HepG2 (cell line): ENCODE measurements at regions not wholly inside any gene's neighbourhood (a gene's known extent, or its start where the extent isn't known, plus 50 kb on each side); places are given as distances from the start of the nearest gene placed in this dataset.

Experiments used
- ATAC-seq: fragments of 200-7000 bp; cut with Tn5 transposase; 3 replicates; pipeline ENCODE4 v1.9.1; 2020; ENCODE audit warnings: mild to moderate bottlenecking, moderate library complexity
- BruUV-seq: library from RNA; stranded (reverse); fragments of 400-500 nt; replicated peaks from 2 replicates; lab custom pipeline; 2021; lab: Mats Ljungman, UMichigan
- CTCF ChIA-PET: fragments of 300-600 bp; formaldehyde crosslinking; extraction: SDS; loops from one replicate; lab custom pipeline; 2021; ENCODE audit warnings: low total read pairs, inconsistent platforms, low intra/inter-chr PET ratio; lab: Yijun Ruan, JAX
- POLR2A ChIA-PET: fragments of 350-600 bp; sonication (Branson Sonifier 250); formaldehyde crosslinking; loops from one replicate; lab custom pipeline; 2020; ENCODE audit warnings: antibody characterized with exemption, inconsistent platforms; lab: Yijun Ruan, JAX
- DNase-seq: peaks from one replicate; pipeline ENCODE4 v3.0.0-alpha.2; 2015; ENCODE audit warnings: low spot score
- FAIRE-seq: peaks from 3 replicates; lab custom pipeline; 2011; peaks lifted over from hg19 to GRCh38; lab: Jason Lieb, UNC
- H2AFZ ChIP-seq: one replicate; pipeline ENCODE4 v1.6.1; 2011; ENCODE audit warnings: low read length, inconsistent platforms
- H3K27ac ChIP-seq: fragments of 300-600 bp; 3 replicates; pipeline ENCODE4 v1.8.0; 2011; ENCODE audit warnings: mixed run types, mild to moderate bottlenecking, mixed read lengths, low read length, inconsistent platforms; ENCODE audit not compliant: insufficient read depth; ENCODE audit errors: extremely low read length
- H3K27me3 ChIP-seq, 2 experiments: fragments of 200-600 bp in 1 of 2; 2 replicates in 1 of 2; 3 replicates in 1 of 2; pipeline versions ENCODE4 v1.6.0 to v1.8.0; 2011; ENCODE audit warnings: low read length in 2 of 2, mild to moderate bottlenecking in 2 of 2, moderate library complexity in 2 of 2, inconsistent platforms in 1 of 2; ENCODE audit not compliant: insufficient read depth in 2 of 2, control insufficient read depth in 1 of 2
- H3K36me3 ChIP-seq, 2 experiments: fragments of 200-600 bp in 1 of 2; replicated peaks in 1 of 2; 2 replicates in 1 of 2; 3 replicates in 1 of 2; pipeline versions ENCODE4 v1.5.1 to v1.8.0; 2011; ENCODE audit warnings: low read length in 2 of 2, inconsistent platforms in 1 of 2; ENCODE audit not compliant: insufficient read depth in 2 of 2, control insufficient read depth in 1 of 2
- H3K4me1 ChIP-seq: 2 replicates; pipeline ENCODE4 v1.5.1; 2012; ENCODE audit warnings: low read length, inconsistent platforms; ENCODE audit not compliant: insufficient read depth
- H3K4me2 ChIP-seq: 2 replicates; pipeline ENCODE4 v1.6.0; 2011; ENCODE audit warnings: low read depth, low read length, inconsistent platforms
- H3K4me3 ChIP-seq, 3 experiments: fragments of 200-600 bp in 1 of 3; sonication (generic), shearing (Covaris generic) in 1 of 3; replicated peaks in 1 of 3; 2 replicates each; pipeline ENCODE4 v1.5.1; 2011 to 2016; ENCODE audit warnings: low read length in 3 of 3, inconsistent platforms in 2 of 3, low read depth in 2 of 3, mild to moderate bottlenecking in 2 of 3, control low read depth in 1 of 3, mixed read lengths in 1 of 3; ENCODE audit not compliant: insufficient read depth in 1 of 3
- H3K79me2 ChIP-seq: one replicate; pipeline ENCODE4 v1.6.1; 2011; ENCODE audit warnings: low read length, inconsistent platforms; ENCODE audit not compliant: insufficient read depth
- H3K9ac ChIP-seq: 2 replicates; pipeline ENCODE4 v1.6.0; 2011; ENCODE audit warnings: mild to moderate bottlenecking, low read depth, low read length, inconsistent platforms; ENCODE audit not compliant: insufficient read depth
- H3K9me3 ChIP-seq: 2 replicates; pipeline ENCODE4 v1.5.1; 2012; ENCODE audit warnings: mild to moderate bottlenecking, low read length
- H4K20me1 ChIP-seq: 2 replicates; pipeline ENCODE4 v1.6.0; 2011; ENCODE audit warnings: inconsistent platforms, mild to moderate bottlenecking, low read length, moderate library complexity; ENCODE audit not compliant: insufficient read depth
- FOXC1 ChIP-seq: sonication (generic); formaldehyde crosslinking; IDR thresholded peaks from 2 replicates; pipeline ENCODE4 v1.8.0; 2022; ENCODE audit warnings: mild to moderate bottlenecking, missing genetic modification reagents, borderline replicate concordance
- HOXA9 ChIP-seq: sonication (generic); formaldehyde crosslinking; IDR thresholded peaks from 2 replicates; pipeline ENCODE4 v1.8.1; 2022; ENCODE audit warnings: missing genetic modification reagents, mild to moderate bottlenecking, moderate library complexity, borderline replicate concordance
- RXRA ChIP-seq: sonication (generic); formaldehyde crosslinking; IDR thresholded peaks from 2 replicates; pipeline ENCODE4 v1.5.1; 2020; ENCODE audit warnings: missing genetic modification reagents
- SMC3 ChIP-seq: IDR thresholded peaks from 2 replicates; pipeline ENCODE4 v1.6.1; 2011; ENCODE audit warnings: low read length, improper control_type of control experiment
- SRSF4 ChIP-seq: fragments of 200-400 bp; formaldehyde crosslinking; IDR thresholded peaks from one replicate; pipeline ENCODE4 v1.6.1; 2018; ENCODE audit warnings: mild to moderate bottlenecking, low read depth, low read length, moderate library complexity; ENCODE audit not compliant: poor library complexity, severe bottlenecking
- TEAD2 ChIP-seq: sonication (generic); formaldehyde crosslinking; IDR thresholded peaks from 2 replicates; pipeline ENCODE4 v1.9.0; 2021; ENCODE audit warnings: missing genetic modification reagents
- ZNF468 ChIP-seq: sonication (generic); formaldehyde crosslinking; IDR thresholded peaks from 2 replicates; pipeline ENCODE4 v1.8.0; 2022; ENCODE audit warnings: mild to moderate bottlenecking, moderate library complexity, missing genetic modification reagents
- ZNF790 ChIP-seq: sonication (generic); formaldehyde crosslinking; IDR thresholded peaks from 2 replicates; pipeline ENCODE4 v1.8.0; 2022; ENCODE audit warnings: missing genetic modification reagents, mild to moderate bottlenecking, borderline replicate concordance
- ZNF841 ChIP-seq: sonication (generic); formaldehyde crosslinking; IDR thresholded peaks from 2 replicates; pipeline ENCODE4 v1.8.1; 2023; ENCODE audit warnings: missing genetic modification reagents, borderline replicate concordance
- WGBS: methylation state at CpG from one replicate; pipeline ENCODE4 v1.1.6; 2017; ENCODE audit warnings: low lambda C conversion rate; 5-methylcytosine and 5-hydroxymethylcytosine counted together
- in situ Hi-C: cut with HindIII; loops from 2 replicates; pipeline ENCODE4 v1.10.0; 2017; ENCODE audit warnings: low pct_unique_long_range_greater_than_20kb; ENCODE audit not compliant: extremely low pct_ligation_motif_present
- intact Hi-C: fragments of 100-400 bp; cut with micrococcal nuclease; formaldehyde crosslinking; loops from one replicate; pipeline ENCODE4 v1.10.0; 2022; ENCODE audit not compliant: unreplicated experiment
- TF ChIP-seq, protein P1 (sequence below): sonication (generic); formaldehyde crosslinking; IDR thresholded peaks from 2 replicates; pipeline ENCODE4 v1.5.1; 2020; ENCODE audit warnings: mild to moderate bottlenecking, missing genetic modification reagents, moderate library complexity
- TF ChIP-seq, protein P2 (sequence below): sonication (generic); formaldehyde crosslinking; IDR thresholded peaks from 2 replicates; pipeline ENCODE4 v1.5.0; 2020; ENCODE audit warnings: mild to moderate bottlenecking, missing genetic modification reagents, moderate library complexity
- TF ChIP-seq, protein P3 (sequence below): sonication (generic); formaldehyde crosslinking; IDR thresholded peaks from 2 replicates; pipeline ENCODE4 v1.5.0; 2020; ENCODE audit warnings: mild to moderate bottlenecking, missing genetic modification reagents
- TF ChIP-seq, protein P4 (sequence below): sonication (generic); formaldehyde crosslinking; IDR thresholded peaks from 2 replicates; pipeline ENCODE4 v1.8.0; 2022; ENCODE audit warnings: mild to moderate bottlenecking, missing genetic modification reagents, moderate library complexity

DNA sequence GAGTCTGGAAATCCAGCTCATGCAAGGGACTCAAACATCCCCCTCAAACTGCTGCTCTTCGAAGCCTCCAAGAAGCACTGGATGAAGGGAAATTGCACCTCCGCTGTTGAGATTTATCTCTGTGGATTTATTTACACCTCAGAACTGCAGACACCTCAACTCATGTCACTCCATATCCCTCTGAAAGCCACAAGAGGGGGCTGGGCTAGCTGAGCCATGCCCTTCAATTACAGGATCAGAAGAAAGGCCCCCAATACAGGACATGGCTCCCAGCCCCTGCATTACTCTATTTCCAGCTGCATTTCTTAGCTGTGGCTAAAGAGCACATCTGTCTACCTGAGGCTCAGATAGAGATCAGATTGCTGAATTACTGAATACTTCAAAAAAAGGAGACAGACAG, 103.1 kb upstream of the DYNLRB2 start:
- CTCF ChIA-PET: no interaction called here
- Histone ChIP-seq H3K27me3 (no peaks in the 10 kb centered on the region), H3K79me2 (no peaks in the 10 kb centered on the region), H3K9ac (no peak overlapping the region), H4K20me1 (no peaks in the 10 kb centered on the region)
- WGBS: 94% methylated on average over 2 of the region's 2 CpGs
- in situ Hi-C loops: no loop called here
- intact Hi-C loops: no loop called here
- no peak for DNase-seq
- no peak for FAIRE-seq
- TF ChIP-seq, protein P1, sequence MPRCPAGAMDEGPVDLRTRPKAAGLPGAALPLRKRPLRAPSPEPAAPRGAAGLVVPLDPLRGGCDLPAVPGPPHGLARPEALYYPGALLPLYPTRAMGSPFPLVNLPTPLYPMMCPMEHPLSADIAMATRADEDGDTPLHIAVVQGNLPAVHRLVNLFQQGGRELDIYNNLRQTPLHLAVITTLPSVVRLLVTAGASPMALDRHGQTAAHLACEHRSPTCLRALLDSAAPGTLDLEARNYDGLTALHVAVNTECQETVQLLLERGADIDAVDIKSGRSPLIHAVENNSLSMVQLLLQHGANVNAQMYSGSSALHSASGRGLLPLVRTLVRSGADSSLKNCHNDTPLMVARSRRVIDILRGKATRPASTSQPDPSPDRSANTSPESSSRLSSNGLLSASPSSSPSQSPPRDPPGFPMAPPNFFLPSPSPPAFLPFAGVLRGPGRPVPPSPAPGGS (CRISPR knock-in tag): no peak
- TF ChIP-seq, protein P2, sequence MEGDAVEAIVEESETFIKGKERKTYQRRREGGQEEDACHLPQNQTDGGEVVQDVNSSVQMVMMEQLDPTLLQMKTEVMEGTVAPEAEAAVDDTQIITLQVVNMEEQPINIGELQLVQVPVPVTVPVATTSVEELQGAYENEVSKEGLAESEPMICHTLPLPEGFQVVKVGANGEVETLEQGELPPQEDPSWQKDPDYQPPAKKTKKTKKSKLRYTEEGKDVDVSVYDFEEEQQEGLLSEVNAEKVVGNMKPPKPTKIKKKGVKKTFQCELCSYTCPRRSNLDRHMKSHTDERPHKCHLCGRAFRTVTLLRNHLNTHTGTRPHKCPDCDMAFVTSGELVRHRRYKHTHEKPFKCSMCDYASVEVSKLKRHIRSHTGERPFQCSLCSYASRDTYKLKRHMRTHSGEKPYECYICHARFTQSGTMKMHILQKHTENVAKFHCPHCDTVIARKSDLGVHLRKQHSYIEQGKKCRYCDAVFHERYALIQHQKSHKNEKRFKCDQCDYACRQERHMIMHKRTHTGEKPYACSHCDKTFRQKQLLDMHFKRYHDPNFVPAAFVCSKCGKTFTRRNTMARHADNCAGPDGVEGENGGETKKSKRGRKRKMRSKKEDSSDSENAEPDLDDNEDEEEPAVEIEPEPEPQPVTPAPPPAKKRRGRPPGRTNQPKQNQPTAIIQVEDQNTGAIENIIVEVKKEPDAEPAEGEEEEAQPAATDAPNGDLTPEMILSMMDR: peak; percentile 39; the same call in 1 of the 2 replicates
- TF ChIP-seq SRSF4: no peak
- no peak for TF ChIP-seq TEAD2
- TF ChIP-seq SMC3: peak; percentile 17; the same call in 1 of the 2 replicates
- no peak for TF ChIP-seq ZNF841
- TF ChIP-seq, all 625 proteins: peak for 2
- Histone ChIP-seq H3K36me3 (no peaks in the 10 kb centered on the region), H3K4me1 (no peaks in the 10 kb centered on the region), H3K4me3 (no peak overlapping the region), H2AFZ (no peak overlapping the region), H3K9me3 (no peaks in the 10 kb centered on the region), H3K4me2 (no peak overlapping the region), H3K27ac (no peak overlapping the region)
- peak; percentile 84 for ATAC-seq
- POLR2A ChIA-PET: no interaction called here
- no TSS peak for BruUV-seq

DNA sequence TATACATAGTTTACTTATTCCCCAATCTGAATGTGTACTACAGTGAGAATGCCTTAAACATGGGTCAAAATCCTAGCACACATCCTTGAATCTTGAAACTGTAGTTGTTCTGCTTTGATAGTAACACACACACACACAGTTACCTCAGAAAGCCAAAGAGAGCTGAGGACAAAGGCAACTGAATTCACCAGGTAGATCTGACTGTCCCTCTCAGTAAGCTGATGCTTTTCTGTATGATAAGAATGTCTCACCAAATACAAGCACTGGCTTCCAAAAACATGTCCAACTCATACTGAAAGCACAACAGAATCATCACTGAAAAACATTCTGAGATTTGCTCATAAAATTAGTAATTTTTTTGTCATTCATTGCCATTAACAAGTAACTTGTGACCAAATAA, 104.3 kb upstream of the DYNLRB2 start:
- ChIA-PET CTCF (no interaction called here), POLR2A (no interaction called here)
- no peak for DNase-seq
- ATAC-seq: no peak
- Histone ChIP-seq H3K4me3 (no peak overlapping the region), H2AFZ (no peak overlapping the region), H3K27me3 (no peaks in the 10 kb centered on the region), H3K79me2 (no peaks in the 10 kb centered on the region), H4K20me1 (no peaks in the 10 kb centered on the region), H3K4me1 (no peaks in the 10 kb centered on the region), H3K27ac (no peak overlapping the region), H3K9ac (no peak overlapping the region), H3K4me2 (no peak overlapping the region), H3K9me3 (no peaks in the 10 kb centered on the region), H3K36me3 (no peaks in the 10 kb centered on the region)
- no peak for FAIRE-seq
- intact Hi-C loops (no loop called here), in situ Hi-C loops (no loop called here)
- no TSS peak for BruUV-seq
- TF ChIP-seq FOXC1 (CRISPR knock-in tag) (no peak), HOXA9 (no peak), ZNF468 (no peak), RXRA (CRISPR knock-in tag) (no peak), ZNF790 (CRISPR knock-in tag) (no peak)
- TF ChIP-seq, protein P3, sequence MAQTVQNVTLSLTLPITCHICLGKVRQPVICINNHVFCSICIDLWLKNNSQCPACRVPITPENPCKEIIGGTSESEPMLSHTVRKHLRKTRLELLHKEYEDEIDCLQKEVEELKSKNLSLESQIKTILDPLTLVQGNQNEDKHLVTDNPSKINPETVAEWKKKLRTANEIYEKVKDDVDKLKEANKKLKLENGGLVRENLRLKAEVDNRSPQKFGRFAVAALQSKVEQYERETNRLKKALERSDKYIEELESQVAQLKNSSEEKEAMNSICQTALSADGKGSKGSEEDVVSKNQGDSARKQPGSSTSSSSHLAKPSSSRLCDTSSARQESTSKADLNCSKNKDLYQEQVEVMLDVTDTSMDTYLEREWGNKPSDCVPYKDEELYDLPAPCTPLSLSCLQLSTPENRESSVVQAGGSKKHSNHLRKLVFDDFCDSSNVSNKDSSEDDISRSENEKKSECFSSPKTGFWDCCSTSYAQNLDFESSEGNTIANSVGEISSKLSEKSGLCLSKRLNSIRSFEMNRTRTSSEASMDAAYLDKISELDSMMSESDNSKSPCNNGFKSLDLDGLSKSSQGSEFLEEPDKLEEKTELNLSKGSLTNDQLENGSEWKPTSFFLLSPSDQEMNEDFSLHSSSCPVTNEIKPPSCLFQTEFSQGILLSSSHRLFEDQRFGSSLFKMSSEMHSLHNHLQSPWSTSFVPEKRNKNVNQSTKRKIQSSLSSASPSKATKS (CRISPR knock-in tag): no peak
- TF ChIP-seq, protein P4, sequence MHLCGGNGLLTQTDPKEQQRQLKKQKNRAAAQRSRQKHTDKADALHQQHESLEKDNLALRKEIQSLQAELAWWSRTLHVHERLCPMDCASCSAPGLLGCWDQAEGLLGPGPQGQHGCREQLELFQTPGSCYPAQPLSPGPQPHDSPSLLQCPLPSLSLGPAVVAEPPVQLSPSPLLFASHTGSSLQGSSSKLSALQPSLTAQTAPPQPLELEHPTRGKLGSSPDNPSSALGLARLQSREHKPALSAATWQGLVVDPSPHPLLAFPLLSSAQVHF: no peak
